Chondrocyte (in vitro differentiated cells): ENCODE measurements at regions not wholly inside any gene's neighbourhood (a gene's known extent, or its start where the extent isn't known, plus 50 kb on each side); places are given as distances from the start of the nearest gene placed in this dataset.
"Not testable (repeated sequence)": the region's sequence is repeated elsewhere in the genome, so short reads cannot be mapped to it uniquely, and the experiment has no call there.

ENCODE experiments used
- DNase-seq: peaks from one replicate; pipeline ENCODE4 v3.0.0; 2021; ENCODE audit warnings: mixed read lengths, low spot score
- H3K27ac Mint-ChIP-seq: one replicate; pipeline ENCODE4 v1.8.0; 2021; ENCODE audit warnings: mild to moderate bottlenecking, moderate library complexity, mixed read lengths; ENCODE audit not compliant: unreplicated experiment
- H3K27me3 Mint-ChIP-seq: 2 replicates; pipeline ENCODE4 v1.8.0; 2021; ENCODE audit warnings: low read depth, mixed read lengths
- H3K36me3 Mint-ChIP-seq: 2 replicates; pipeline ENCODE4 v1.8.0; 2021; ENCODE audit warnings: low read depth, mixed read lengths
- H3K4me1 Mint-ChIP-seq: 2 replicates; pipeline ENCODE4 v1.8.0; 2021; ENCODE audit warnings: low read depth, mild to moderate bottlenecking, mixed read lengths
- H3K4me3 Mint-ChIP-seq: one replicate; pipeline ENCODE4 v1.8.0; 2021; ENCODE audit warnings: mild to moderate bottlenecking, moderate library complexity, mixed read lengths; ENCODE audit not compliant: unreplicated experiment
- H3K9me3 Mint-ChIP-seq: 2 replicates; pipeline ENCODE4 v1.8.0; 2021; ENCODE audit warnings: low read depth, mixed read lengths
- CTCF ChIP-seq: fragments of 200-600 bp; sonication (generic); IDR thresholded peaks from 2 replicates; pipeline ENCODE4 v1.5.0; 2021; ENCODE audit warnings: antibody characterized with exemption, mild to moderate bottlenecking, moderate library complexity

GRCh38 chr12:111259231-111259630, 109.7 kb downstream of the PHETA1 start:
- H3K4me3 Mint-ChIP-seq: no peak overlapping the region
- H3K27me3 Mint-ChIP-seq: peaks cover 33% of the 10 kb centered on the region
- H3K4me1 Mint-ChIP-seq: no peaks in the 10 kb centered on the region
- H3K9me3 Mint-ChIP-seq: no peaks in the 10 kb centered on the region
- TF ChIP-seq CTCF: no peak
- H3K36me3 Mint-ChIP-seq: no peaks in the 10 kb centered on the region
- H3K27ac Mint-ChIP-seq: no peak overlapping the region
- DNase-seq: no peak

- H3K36me3 Mint-ChIP-seq, DNase-seq, H3K4me1 Mint-ChIP-seq, H3K9me3 Mint-ChIP-seq, H3K4me3 Mint-ChIP-seq, H3K27ac Mint-ChIP-seq: not testable (repeated sequence)
- H3K27me3 Mint-ChIP-seq: peaks cover 39% of the 10 kb centered on the region
Observed at GRCh38 chr12:111258081-111258480, 110.8 kb downstream of the PHETA1 start.

- H3K27me3 Mint-ChIP-seq: peaks cover 40% of the 10 kb centered on the region
- DNase-seq: no peak
- no peak overlapping the region for H3K4me3 Mint-ChIP-seq
- H3K36me3 Mint-ChIP-seq: no peaks in the 10 kb centered on the region
- H3K9me3 Mint-ChIP-seq: no peaks in the 10 kb centered on the region
- H3K4me1 Mint-ChIP-seq: no peaks in the 10 kb centered on the region
- no peak for TF ChIP-seq CTCF
- no peak overlapping the region for H3K27ac Mint-ChIP-seq
Observed at GRCh38 chr12:111257435-111257902, 111.4 kb downstream of the PHETA1 start.

GRCh38 chr12:111256629-111257434, 112.1 kb downstream of the PHETA1 start:
- no peak overlapping the region for H3K27ac Mint-ChIP-seq
- peaks cover 37% of the 10 kb centered on the region for H3K27me3 Mint-ChIP-seq
- no peaks in the 10 kb centered on the region for H3K9me3 Mint-ChIP-seq
- H3K36me3 Mint-ChIP-seq: no peaks in the 10 kb centered on the region
- H3K4me1 Mint-ChIP-seq: no peaks in the 10 kb centered on the region
- H3K4me3 Mint-ChIP-seq: no peak overlapping the region
- DNase-seq: no peak
- TF ChIP-seq CTCF: no peak

- no peak for DNase-seq
- Mint-ChIP-seq H3K9me3 (no peaks in the 10 kb centered on the region), H3K4me1 (no peaks in the 10 kb centered on the region), H3K4me3 (no peak overlapping the region), H3K27ac (no peak overlapping the region), H3K36me3 (no peaks in the 10 kb centered on the region), H3K27me3 (peaks cover 37% of the 10 kb centered on the region)
- no peak for TF ChIP-seq CTCF
Observed at GRCh38 chr12:111255261-111255660, 113.6 kb downstream of the PHETA1 start.

GRCh38 chr12:111254106-111254505, 114.8 kb downstream of the PHETA1 start:
- Mint-ChIP-seq H3K9me3 (no peaks in the 10 kb centered on the region), H3K4me1 (no peaks in the 10 kb centered on the region), H3K27me3 (peaks cover 37% of the 10 kb centered on the region), H3K36me3 (no peaks in the 10 kb centered on the region), H3K4me3 (no peak overlapping the region), H3K27ac (no peak overlapping the region)
- no peak for TF ChIP-seq CTCF
- DNase-seq: no peak
